GM12865 (cell line): ENCODE measurements at regions not wholly inside any gene's neighbourhood (a gene's known extent, or its start where the extent isn't known, plus 50 kb on each side); places are given as distances from the start of the nearest gene placed in this dataset.
"Not testable (repeated sequence)": the region's sequence is repeated elsewhere in the genome, so short reads cannot be mapped to it uniquely, and the experiment has no call there.

Source experiments
- DNase-seq: peaks from one replicate; pipeline ENCODE4 v3.0.0; 2010; ENCODE audit warnings: low read depth
- H3K4me3 ChIP-seq: 2 replicates; pipeline ENCODE4 v1.5.1; 2011; ENCODE audit warnings: mild to moderate bottlenecking, low read depth, low read length, control low read depth
- CTCF ChIP-seq: IDR thresholded peaks from 2 replicates; pipeline ENCODE4 v1.5.1; 2011; ENCODE audit warnings: low read length, control low read depth, low read depth, inconsistent platforms; ENCODE audit not compliant: insufficient read depth; ENCODE audit errors: missing control alignments

- H3K4me3 ChIP-seq, result no peak overlapping the region
- no peak for DNase-seq
- TF ChIP-seq CTCF, result no peak
These were observed 74.7 kb downstream of the LPAR4 start for GRCh38 chrX:78822157-78822690.

GRCh38 chrX:78831523-78831922, 84.0 kb downstream of the LPAR4 start:
- H3K4me3 ChIP-seq, result no peak overlapping the region
- peak; percentile 15 for DNase-seq
- no peak for TF ChIP-seq CTCF

GRCh38 chrX:78838709-78839108, 91.2 kb downstream of the LPAR4 start:
- H3K4me3 ChIP-seq, result no peak overlapping the region
- no peak for TF ChIP-seq CTCF
- no peak for DNase-seq

- DNase-seq, result no peak
- H3K4me3 ChIP-seq, result no peak overlapping the region
- TF ChIP-seq CTCF, result no peak
These were observed 92.2 kb downstream of the LPAR4 start for GRCh38 chrX:78839711-78840110.

- DNase-seq, H3K4me3 ChIP-seq: not testable (repeated sequence)
These were observed 96.7 kb downstream of the LPAR4 start for GRCh38 chrX:78844218-78844617.

GRCh38 chrX:78881248-78881647, 63.9 kb upstream of the P2RY10 start:
- DNase-seq, H3K4me3 ChIP-seq: not testable (repeated sequence)

- TF ChIP-seq CTCF, result no peak
- no peak overlapping the region for H3K4me3 ChIP-seq
- DNase-seq, result peak; percentile 38
These were observed 58.6 kb upstream of the P2RY10 start for GRCh38 chrX:78886550-78886949.
